Embryonic facial prominence (tissue), 1 donor: ENCODE measurements at regions not wholly inside any gene's neighbourhood (a gene's known extent, or its start where the extent isn't known, plus 50 kb on each side); places are given as distances from the start of the nearest gene placed in this dataset.
"Not testable (repeated sequence)": the region's sequence is repeated elsewhere in the genome, so short reads cannot be mapped to it uniquely, and the experiment has no call there.

Source experiments
- DNase-seq: peaks from one replicate; pipeline ENCODE4 v3.0.0-alpha.2; 2016; ENCODE audit errors: extremely low spot score

DNA sequence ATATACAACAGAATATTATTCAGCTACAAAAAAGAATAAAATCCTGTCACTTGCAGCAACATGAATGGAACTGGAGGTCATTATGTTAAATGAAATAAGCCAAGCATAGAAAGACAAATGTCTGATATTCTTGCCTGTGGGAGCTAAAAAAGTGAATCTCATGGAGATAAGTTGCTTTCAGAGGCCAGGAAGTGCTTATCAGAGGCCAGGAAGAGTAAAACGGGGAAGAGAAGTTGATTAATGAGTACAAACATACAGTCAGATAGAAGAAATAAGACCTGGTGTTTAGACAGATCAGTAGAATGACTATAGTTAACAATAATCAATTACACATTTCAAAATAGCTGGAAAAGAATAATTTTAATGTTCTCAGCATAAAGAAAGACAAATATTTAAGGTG lies 54.4 kb upstream of the CPHXL start:
- no peak for DNase-seq

GRCh38 chr16:75781683-75782343 lies 55.5 kb upstream of the CPHXL start:
- DNase-seq: no peak

GRCh38 chr16:75787440-75787839 lies 61.1 kb upstream of the CPHXL start:
- no peak for DNase-seq

DNA sequence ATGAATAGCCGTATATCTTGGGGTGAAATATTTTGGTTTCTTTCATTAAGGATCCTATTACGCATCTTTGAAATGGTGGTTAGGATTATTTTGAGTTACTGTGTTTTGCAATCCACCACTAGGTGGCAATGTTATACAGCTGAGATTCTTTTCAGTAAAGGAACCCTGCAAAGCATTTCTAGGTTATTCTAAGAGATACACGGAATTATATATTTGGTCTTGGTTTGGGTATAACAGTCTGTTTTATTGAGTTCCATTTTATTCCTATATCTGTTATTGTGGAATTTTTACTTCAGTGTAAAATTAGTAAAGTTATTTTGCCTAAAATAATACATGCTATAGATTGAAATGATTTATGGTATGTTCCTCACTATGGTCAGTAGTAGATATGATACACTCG lies 62.9 kb upstream of the CPHXL start:
- peak; percentile 49 for DNase-seq

- no peak for DNase-seq
These were observed 66.6 kb upstream of the CPHXL start for GRCh38 chr16:75792771-75793492.

DNA sequence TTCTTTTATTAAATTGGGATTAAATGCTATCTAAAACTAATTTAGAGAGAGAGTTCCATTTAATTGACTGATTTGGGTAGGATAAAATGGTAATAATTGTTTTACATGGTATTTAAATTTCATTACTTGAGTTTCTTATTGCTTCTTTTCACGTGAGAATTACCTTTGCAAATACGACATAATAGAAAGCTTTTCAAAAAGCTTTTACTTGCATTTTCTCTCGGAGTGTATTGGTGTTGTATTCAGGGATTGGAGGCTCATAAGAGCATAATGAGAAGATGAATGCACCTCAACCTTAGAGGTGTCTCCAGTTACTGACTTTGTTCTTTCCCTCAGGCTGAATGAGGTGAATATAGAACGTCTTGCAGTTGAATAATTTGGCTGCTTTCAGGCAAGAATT lies 67.4 kb upstream of the CPHXL start:
- DNase-seq: no peak

GRCh38 chr16:75794426-75794825 lies 68.1 kb upstream of the CPHXL start:
- DNase-seq: no peak

GRCh38 chr16:75798714-75799113 lies 72.4 kb upstream of the CPHXL start:
- DNase-seq: no peak

- DNase-seq: no peak
These were observed 75.0 kb upstream of the CPHXL start for GRCh38 chr16:75801307-75801706.

- no peak for DNase-seq
These were observed 77.5 kb upstream of the CPHXL start for GRCh38 chr16:75803753-75804152.

DNA sequence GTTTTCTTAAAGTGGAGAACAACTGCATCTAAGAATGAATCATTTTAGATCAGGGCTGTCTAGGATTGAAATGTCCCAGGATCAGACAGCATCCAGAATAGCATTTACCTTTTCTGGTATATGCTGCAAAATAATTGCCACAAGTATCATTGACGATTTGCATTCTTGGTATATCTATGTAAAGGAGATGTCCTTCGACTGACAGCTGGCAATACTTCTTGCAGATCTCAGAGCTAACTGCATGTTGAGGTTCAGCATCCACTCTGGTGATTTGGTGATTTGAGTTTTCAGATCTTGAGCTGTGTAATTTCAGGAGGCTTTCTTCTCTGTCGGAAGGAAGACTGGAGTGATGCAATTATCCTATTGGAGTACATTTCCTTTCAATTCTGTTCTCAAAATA lies 78.1 kb upstream of the CPHXL start:
- DNase-seq: no peak

- DNase-seq: no peak
These were observed 79.7 kb upstream of the CPHXL start for GRCh38 chr16:75805946-75806345.

DNA sequence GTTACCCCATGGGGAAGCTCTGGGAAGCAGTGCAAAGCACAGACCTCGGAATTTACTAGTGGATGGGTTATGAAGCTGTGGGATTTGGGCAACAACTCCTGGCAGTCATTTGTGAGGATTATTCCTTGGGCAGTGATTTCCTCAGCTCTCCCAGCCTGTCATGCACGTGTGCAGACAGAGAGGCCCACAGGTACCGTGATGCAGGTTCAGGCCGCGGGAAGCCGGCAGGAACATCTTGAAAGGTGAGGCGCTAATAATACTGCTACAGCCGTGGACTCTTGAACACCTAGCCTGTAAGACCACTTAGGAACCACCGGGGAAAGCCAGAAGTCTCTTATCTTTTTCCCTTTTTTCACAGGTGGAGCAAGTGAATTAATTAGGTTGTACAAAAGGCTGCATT lies 80.2 kb upstream of the CPHXL start:
- no peak for DNase-seq

DNA sequence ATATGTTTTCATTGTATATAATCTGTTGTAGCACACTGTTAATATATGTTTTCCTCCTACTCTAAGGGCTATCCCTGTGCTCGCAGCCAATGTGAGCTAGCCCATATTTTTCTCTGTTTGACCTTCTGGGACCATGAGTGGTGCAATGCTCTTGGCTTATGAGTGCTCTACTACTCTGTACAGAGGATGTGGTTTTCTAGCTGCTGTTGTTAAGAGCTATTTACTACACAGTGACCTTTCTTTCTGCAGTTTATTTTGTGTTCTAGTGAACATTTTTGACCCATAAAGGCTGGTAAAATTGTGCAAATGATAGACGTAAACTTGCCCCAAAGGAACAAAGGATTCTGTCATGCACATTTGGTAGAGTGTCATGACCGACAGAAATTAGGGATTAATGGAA lies 84.1 kb upstream of the CPHXL start:
- DNase-seq: no peak

- no peak for DNase-seq
These were observed 84.8 kb upstream of the CPHXL start for GRCh38 chr16:75811020-75811634.

DNA sequence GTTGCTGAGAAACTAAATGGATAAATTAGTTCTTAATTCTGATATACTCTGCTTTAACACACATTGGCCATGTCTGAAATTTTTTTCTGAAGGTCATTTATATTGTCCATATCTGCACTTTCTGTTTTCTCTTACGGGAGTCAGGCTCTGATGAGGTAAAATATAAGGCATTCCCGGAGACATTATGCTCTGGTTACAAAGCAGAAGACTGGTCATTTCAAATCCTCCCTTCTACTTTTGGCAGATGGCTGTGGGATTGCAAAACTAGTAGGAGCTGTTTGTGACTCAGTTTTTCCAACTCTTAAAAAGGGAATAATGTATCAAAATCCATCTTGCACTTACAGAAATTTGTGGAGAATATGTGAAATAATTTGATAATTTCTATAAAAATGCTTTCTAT lies 92.2 kb upstream of the CPHXL start:
- no peak for DNase-seq

GRCh38 chr16:75820672-75821071 lies 94.4 kb upstream of the CPHXL start:
- no peak for DNase-seq

DNA sequence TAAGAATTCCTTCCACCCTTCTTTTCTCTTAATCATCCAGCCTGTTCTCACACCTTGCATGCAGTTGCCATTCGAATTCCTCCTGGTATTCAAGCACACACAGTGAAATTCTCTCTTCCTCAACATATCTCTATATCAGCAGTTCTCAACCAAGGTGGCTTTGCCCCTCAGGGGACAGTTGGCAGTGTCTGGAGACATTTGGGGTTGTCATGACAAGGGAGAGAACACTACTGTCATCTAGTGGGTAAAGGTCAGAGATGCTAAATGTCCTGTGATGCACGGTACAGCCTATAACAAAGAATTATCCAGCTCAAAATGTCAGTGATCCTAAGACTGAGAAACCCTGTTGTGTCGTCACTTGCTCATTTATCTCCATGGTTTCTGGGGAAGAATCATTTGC lies 94.8 kb upstream of the CPHXL start:
- no peak for DNase-seq

GRCh38 chr16:75825750-75826149 lies 99.5 kb upstream of the CPHXL start:
- not testable (repeated sequence) for DNase-seq

DNA sequence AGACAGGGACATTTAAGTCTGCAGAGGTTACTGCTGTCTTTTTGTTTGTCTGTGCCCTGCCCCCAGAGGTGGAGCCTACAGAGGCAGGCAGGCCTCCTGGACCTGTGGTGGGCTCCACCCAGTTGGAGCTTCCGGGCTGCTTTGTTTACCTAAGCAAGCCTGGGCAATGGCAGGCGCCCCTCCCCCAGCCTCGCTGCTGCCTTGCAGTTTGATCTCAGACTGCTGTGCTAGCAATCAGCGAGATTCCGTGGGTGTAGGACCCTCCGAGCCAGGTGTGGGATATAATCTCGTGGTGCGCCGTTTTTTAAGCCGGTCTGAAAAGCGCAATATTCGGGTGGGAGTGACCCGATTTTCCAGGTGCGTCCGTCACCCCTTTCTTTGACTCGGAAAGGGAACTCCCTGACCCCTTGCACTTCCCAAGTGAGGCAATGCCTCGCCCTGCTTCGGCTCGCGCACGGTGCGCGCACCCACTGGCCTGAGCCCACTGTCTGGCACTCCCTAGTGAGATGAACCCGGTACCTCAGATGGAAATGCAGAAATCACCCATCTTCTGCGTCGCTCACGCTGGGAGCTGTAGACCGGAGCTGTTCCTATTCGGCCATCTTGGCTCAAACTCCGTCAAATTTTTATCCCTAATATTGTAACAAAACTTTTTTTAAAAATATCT lies 101.2 kb upstream of the CPHXL start:
- DNase-seq: not testable (repeated sequence)

GRCh38 chr16:75833385-75833784 lies 107.1 kb upstream of the CPHXL start:
- not testable (repeated sequence) for DNase-seq

DNA sequence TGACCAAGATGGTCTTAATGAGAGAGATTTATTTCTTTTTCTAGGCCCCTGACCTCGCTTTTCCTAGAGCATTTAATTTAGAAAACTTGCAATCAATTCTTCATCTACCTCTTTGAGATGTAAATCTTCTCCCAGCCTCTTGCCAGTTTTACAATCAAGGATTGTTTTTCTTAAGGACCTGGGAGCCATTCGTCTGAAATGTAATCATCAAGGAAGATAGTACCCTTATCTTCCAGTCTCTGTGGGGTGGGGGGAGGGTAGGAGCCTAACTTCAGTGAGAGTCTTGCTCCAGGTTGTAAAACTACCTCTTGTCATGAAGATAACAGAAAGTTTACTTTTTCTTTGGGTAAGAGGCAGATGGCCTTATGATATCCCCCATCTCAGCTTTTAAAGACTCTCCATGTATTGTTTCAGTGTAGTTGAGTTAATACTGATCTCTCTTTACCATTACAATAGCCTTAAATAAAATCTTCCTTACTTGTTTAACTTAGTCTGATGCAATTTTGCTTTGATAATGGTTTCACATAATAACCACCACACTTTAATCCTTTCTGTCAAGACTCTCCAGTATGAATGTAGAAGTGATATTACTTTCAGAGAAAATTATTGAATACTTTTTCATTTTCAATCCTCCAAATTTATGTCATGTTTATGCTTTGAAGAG lies 110.2 kb upstream of the CPHXL start:
- DNase-seq: no peak
